ENCODE measurements at regions not wholly inside any gene's neighbourhood (a gene's known extent, or its start where the extent isn't known, plus 50 kb on each side); places are given as distances from the start of the nearest gene placed in this dataset.

DNA sequence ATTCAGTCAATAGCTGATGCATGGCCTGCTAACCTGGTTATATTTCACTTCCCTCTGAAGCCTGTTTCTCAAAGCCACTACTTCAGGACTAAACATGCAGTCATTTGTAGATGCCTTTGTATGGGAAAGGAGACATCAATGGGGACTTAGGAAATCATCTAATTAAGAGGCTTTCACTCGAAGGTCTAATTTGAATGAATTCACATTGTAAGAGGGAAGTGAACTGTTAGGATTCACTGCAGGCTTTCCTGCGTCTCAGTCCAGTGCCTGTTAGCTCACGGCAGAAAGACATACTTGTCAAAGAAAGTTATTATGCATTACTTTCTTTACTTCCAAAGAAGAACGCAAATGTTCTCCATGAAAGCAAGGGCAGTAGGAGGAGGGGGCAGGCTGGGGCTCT, 50.6 kb upstream of the CDK20 start:
- TF ChIP-seq POLR2AphosphoS5 (IDR thresholded peaks at IDR 0.05) (no peak), CTCF (IDR thresholded peaks at IDR 0.05) (no peak)
